Tibial nerve (tissue), 4 donors: ENCODE measurements at regions not wholly inside any gene's neighbourhood (a gene's known extent, or its start where the extent isn't known, plus 50 kb on each side); places are given as distances from the start of the nearest gene placed in this dataset.

Source experiments
- DNase-seq, 2 donors: peaks; one replicate each; pipeline ENCODE4 v3.0.0-alpha.2; 2019; ENCODE audit warnings: low spot score in 2 of 2
- H3K27ac ChIP-seq, 4 donors: fragments of 200-600 bp; sonication (generic) in 3 of 4; one replicate each; pipeline ENCODE4 v1.5.1; 2017 to 2019; ENCODE audit warnings: mild to moderate bottlenecking in 1 of 4
- H3K27me3 ChIP-seq, 2 donors: fragments of 200-600 bp; sonication (generic) in 1 of 2; one replicate each; pipeline versions ENCODE4 v1.5.1 to v1.6.0; 2017 to 2019
- H3K36me3 ChIP-seq, 3 donors: fragments of 200-600 bp; sonication (generic); one replicate each; pipeline ENCODE4 v1.5.1; 2018 to 2019
- H3K4me1 ChIP-seq, 4 donors: fragments of 200-600 bp; sonication (generic) in 3 of 4; one replicate each; pipeline ENCODE4 v1.5.1; 2017 to 2019
- H3K4me3 ChIP-seq, 4 donors: fragments of 200-600 bp; sonication (generic) in 3 of 4; one replicate each; pipeline ENCODE4 v1.5.1; 2017 to 2019; ENCODE audit warnings: mild to moderate bottlenecking in 1 of 4, moderate library complexity in 1 of 4
- H3K9me3 ChIP-seq, 4 donors: fragments of 200-600 bp; sonication (generic) in 3 of 4; one replicate each; pipeline ENCODE4 v1.5.1; 2017 to 2019
- CTCF ChIP-seq, 5 experiments: fragments of 200-600 bp in 3 of 5; fragments of 450-650 bp in 2 of 5; sonication (generic) in 3 of 5; IDR thresholded peaks; one replicate each; pipeline ENCODE4 v1.5.1; 2016 to 2019; ENCODE audit warnings: antibody characterized with exemption in 5 of 5, mild to moderate bottlenecking in 3 of 5, moderate library complexity in 2 of 5
- EP300 ChIP-seq, 2 donors: sonication (generic); formaldehyde crosslinking; IDR thresholded peaks; one replicate each; pipeline ENCODE4 v1.6.1; 2017; ENCODE audit warnings: antibody characterized with exemption in 2 of 2, mild to moderate bottlenecking in 1 of 2
- POLR2A ChIP-seq, 2 donors: fragments of 450-650 bp; IDR thresholded peaks; one replicate each; pipeline ENCODE4 v1.6.1; 2017; ENCODE audit warnings: antibody characterized with exemption in 2 of 2, mild to moderate bottlenecking in 2 of 2, moderate library complexity in 2 of 2
- WGBS, 2 donors: methylation state at CpG; one replicate each; pipeline ENCODE4 v1.1.5; 2018; 5-methylcytosine and 5-hydroxymethylcytosine counted together

DNA sequence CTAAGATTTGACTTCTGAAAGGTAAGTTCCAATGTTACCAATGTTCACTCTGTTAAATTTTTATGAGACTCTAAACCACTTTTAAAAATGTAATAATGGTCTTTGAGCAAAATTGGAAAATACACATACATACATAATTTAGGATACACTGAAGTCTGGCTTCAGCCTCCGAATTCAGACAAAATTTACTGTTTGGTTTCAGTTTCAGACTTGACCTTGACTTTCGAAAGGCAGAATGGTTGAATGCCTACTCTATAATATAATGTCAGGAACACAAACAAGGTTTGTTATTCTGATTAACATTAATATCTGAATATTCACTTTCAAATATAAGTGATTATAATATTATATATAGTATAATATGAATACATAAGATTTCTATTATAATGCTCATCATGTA lies 74.1 kb upstream of the KRAS start:
- no peak for TF ChIP-seq EP300 (IDR thresholded peaks at IDR 0.05)
- TF ChIP-seq POLR2A (IDR thresholded peaks at IDR 0.05) = no peak
- TF ChIP-seq CTCF (IDR thresholded peaks at IDR 0.05) = no peak
- Histone ChIP-seq H3K27ac (peak overlapping the region in 3 of 4 donors; percentile 26 to 77 (median 57)), H3K4me3 (peak overlapping the region in 2 of 4 donors; percentile 8 to 14), H3K27me3 (no peaks in the 10 kb centered on the region), H3K36me3 (no peaks in the 10 kb centered on the region), H3K9me3 (no peaks in the 10 kb centered on the region), H3K4me1 (peaks cover 0 to 25% (median 5%) of the 10 kb centered on the region in 4 donors)
- 35 to 39% methylated on average over 2 of the region's 2 CpGs for WGBS, 2 donors
- no peak for DNase-seq

- Histone ChIP-seq H3K9me3 (no peaks in the 10 kb centered on the region), H3K4me3 (no peak overlapping the region), H3K4me1 (peaks cover 0 to 25% (median 8%) of the 10 kb centered on the region in 4 donors), H3K27me3 (no peaks in the 10 kb centered on the region), H3K27ac (peak overlapping the region in 3 of 4 donors; percentile 13 to 77 (median 60)), H3K36me3 (no peaks in the 10 kb centered on the region)
- no peak for DNase-seq
- TF ChIP-seq EP300 (IDR thresholded peaks at IDR 0.05) (no peak), CTCF (IDR thresholded peaks at IDR 0.05) (no peak), POLR2A (IDR thresholded peaks at IDR 0.05) (no peak)
- WGBS, 2 donors = 27 to 31% methylated on average over 2 of the region's 2 CpGs
These were observed 72.9 kb upstream of the KRAS start for GRCh38 chr12:25323581-25323982.

DNA sequence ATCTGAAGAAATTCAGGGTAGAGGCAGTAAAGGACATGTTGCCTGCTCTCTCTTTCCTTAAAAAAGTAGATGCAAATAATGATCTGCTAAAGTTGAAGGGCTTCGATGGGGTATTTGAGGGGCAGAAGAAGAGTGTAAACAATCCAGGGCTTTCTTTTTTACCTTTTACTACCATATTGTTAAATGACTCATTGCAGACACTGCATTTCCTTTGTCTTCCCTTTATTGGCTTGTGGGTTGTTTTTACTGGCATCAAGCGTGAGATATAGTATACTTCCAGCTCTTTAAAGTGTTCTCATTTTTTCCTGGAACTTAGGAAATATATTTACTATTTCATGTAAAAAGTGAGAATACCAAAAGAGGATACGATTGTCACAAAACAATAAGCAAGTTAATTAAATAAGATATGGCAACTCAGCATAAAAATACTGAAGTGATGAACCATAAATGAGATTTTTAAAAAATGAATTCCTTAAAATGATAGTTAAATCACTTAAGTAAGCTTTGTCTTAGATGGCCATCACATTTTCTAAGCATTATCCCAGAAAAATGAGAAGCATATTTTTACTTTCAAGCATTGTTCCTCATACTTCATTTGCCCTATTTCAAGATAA lies 72.3 kb upstream of the KRAS start:
- no peak for TF ChIP-seq POLR2A (IDR thresholded peaks at IDR 0.05)
- no peak for TF ChIP-seq EP300 (IDR thresholded peaks at IDR 0.05)
- no peak for TF ChIP-seq CTCF (IDR thresholded peaks at IDR 0.05)
- H3K36me3 ChIP-seq = no peaks in the 10 kb centered on the region
- 14 to 29% methylated on average over 3 of the region's 3 CpGs for WGBS, 2 donors

DNA sequence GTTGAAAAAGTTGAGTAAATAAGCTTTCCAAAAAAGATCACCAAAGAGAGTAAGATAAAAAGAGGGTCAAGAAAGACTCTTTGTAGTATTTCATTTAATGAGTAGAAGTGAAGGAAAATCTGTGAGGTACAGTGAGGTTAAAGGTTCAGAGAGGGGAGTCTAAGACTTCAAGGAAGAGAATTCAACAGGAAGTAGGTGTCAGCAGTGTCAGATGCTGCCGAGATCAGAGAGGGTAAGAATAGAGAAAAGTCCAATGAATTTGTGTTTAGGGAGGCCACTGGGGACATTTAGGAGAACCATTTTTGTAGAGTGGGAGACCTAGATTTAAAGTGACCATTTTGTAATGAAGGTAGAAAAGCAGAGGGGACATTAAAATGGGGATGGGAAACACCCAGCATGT lies 71.6 kb upstream of the KRAS start:
- Histone ChIP-seq H3K4me1 (peaks cover 0 to 23% (median 8%) of the 10 kb centered on the region in 4 donors), H3K27me3 (no peaks in the 10 kb centered on the region), H3K27ac (no peak overlapping the region), H3K9me3 (no peaks in the 10 kb centered on the region), H3K36me3 (no peaks in the 10 kb centered on the region), H3K4me3 (no peak overlapping the region)
- DNase-seq = no peak
- whole genome bisulfite sequencing, 2 donors = 21 to 28% methylated on average over 1 of the region's 1 CpG
- TF ChIP-seq EP300 (IDR thresholded peaks at IDR 0.05) (no peak), POLR2A (IDR thresholded peaks at IDR 0.05) (no peak), CTCF (IDR thresholded peaks at IDR 0.05) (no peak)

More for the DNA sequence above, 72.3 kb upstream of the KRAS start:
- Histone ChIP-seq H3K27me3 (no peaks in the 10 kb centered on the region), H3K4me1 (peaks cover 0 to 25% (median 8%) of the 10 kb centered on the region in 4 donors), H3K4me3 (no peak overlapping the region), H3K9me3 (no peaks in the 10 kb centered on the region), H3K27ac (peak overlapping the region in 2 of 4 donors; percentile 60 to 77)
- no peak for DNase-seq

- H3K9me3 ChIP-seq = no peaks in the 10 kb centered on the region
- no peak overlapping the region for H3K4me3 ChIP-seq
- TF ChIP-seq EP300 (IDR thresholded peaks at IDR 0.05) = no peak
- TF ChIP-seq CTCF (IDR thresholded peaks at IDR 0.05) = no peak
- TF ChIP-seq POLR2A (IDR thresholded peaks at IDR 0.05) = no peak
- H3K4me1 ChIP-seq = peaks cover 0 to 23% (median 8%) of the 10 kb centered on the region in 4 donors
- H3K36me3 ChIP-seq = no peaks in the 10 kb centered on the region
- no peak for DNase-seq
- WGBS, 2 donors = 92 to 95% methylated on average over 4 of the region's 4 CpGs
- no peaks in the 10 kb centered on the region for H3K27me3 ChIP-seq
- no peak overlapping the region for H3K27ac ChIP-seq
These were observed 71.0 kb upstream of the KRAS start for GRCh38 chr12:25321772-25322171.
